Keratinocyte (primary cell): ENCODE measurements at regions not wholly inside any gene's neighbourhood (a gene's known extent, or its start where the extent isn't known, plus 50 kb on each side); places are given as distances from the start of the nearest gene placed in this dataset.

Source experiments
- CTCF ChIP-seq, 3 experiments: IDR thresholded peaks in 1 of 3; conservative IDR thresholded peaks in 1 of 3; optimal IDR thresholded peaks in 1 of 3; 2 replicates in 2 of 3; 3 replicates in 1 of 3; pipeline versions ENCODE3 to v1.5.1; 2011; ENCODE audit warnings: low read length in 3 of 3, mild to moderate bottlenecking in 3 of 3, moderate library complexity in 2 of 3, control low read depth in 1 of 3, inconsistent platforms in 1 of 3; ENCODE audit not compliant: insufficient read depth in 2 of 3; ENCODE audit errors: extremely low read depth in 1 of 3
- EZH2 ChIP-seq: IDR thresholded peaks from one replicate; pipeline ENCODE4 v1.6.1; 2012; ENCODE audit warnings: inconsistent platforms, mild to moderate bottlenecking, low read length, moderate library complexity

- TF ChIP-seq CTCF (optimal IDR thresholded peaks at IDR 0.05 in 1 of 3, IDR thresholded peaks at IDR 0.05 in 1 of 3, conservative IDR thresholded peaks at IDR 0.05 in 1 of 3; ENCODE audit: extremely low read depth in 1 of 3, insufficient read depth in 2 of 3, low read length in 3 of 3), result no peak
- TF ChIP-seq EZH2, result no peak
Measured at GRCh38 chr14:49961270-49962222, 68.7 kb downstream of the ARF6 start.
